ENCODE measurements at regions not wholly inside any gene's neighbourhood (a gene's known extent, or its start where the extent isn't known, plus 50 kb on each side); places are given as distances from the start of the nearest gene placed in this dataset.

GRCh38 chr7:79719216-79719615, 265.7 kb upstream of the MAGI2 start:
- DNase-seq (ENCODE audit: low read depth in 2 of 2) = no peak

GRCh38 chr7:79716329-79716728, 262.9 kb upstream of the MAGI2 start:
- DNase-seq (ENCODE audit: low read depth in 2 of 2) = no peak

- no peak for DNase-seq (ENCODE audit: low read depth in 2 of 2)
Measured at GRCh38 chr7:79714081-79714480, 260.6 kb upstream of the MAGI2 start.

- DNase-seq (ENCODE audit: low read depth in 2 of 2) = no peak
Measured at GRCh38 chr7:79713276-79713675, 259.8 kb upstream of the MAGI2 start.

GRCh38 chr7:79711660-79712059, 258.2 kb upstream of the MAGI2 start:
- DNase-seq (ENCODE audit: low read depth in 2 of 2) = no peak

- no peak for DNase-seq (ENCODE audit: low read depth in 2 of 2)
Measured at GRCh38 chr7:79709574-79710409, 256.3 kb upstream of the MAGI2 start.

- DNase-seq (ENCODE audit: low read depth in 2 of 2) = no peak
Measured at GRCh38 chr7:79702116-79702515, 248.6 kb upstream of the MAGI2 start.

- DNase-seq (ENCODE audit: low read depth in 2 of 2) = no peak
Measured at GRCh38 chr7:79692015-79692414, 238.5 kb upstream of the MAGI2 start.

GRCh38 chr7:79691074-79691473, 237.6 kb upstream of the MAGI2 start:
- no peak for DNase-seq (ENCODE audit: low read depth in 2 of 2)

GRCh38 chr7:79684384-79684783, 230.9 kb upstream of the MAGI2 start:
- no peak for DNase-seq (ENCODE audit: low read depth in 2 of 2)

GRCh38 chr7:79683916-79684315, 230.4 kb upstream of the MAGI2 start:
- no peak for DNase-seq (ENCODE audit: low read depth in 2 of 2)

- no peak for DNase-seq (ENCODE audit: low read depth in 2 of 2)
Measured at GRCh38 chr7:79683185-79683890, 229.9 kb upstream of the MAGI2 start.

- no peak for DNase-seq (ENCODE audit: low read depth in 2 of 2)
Measured at GRCh38 chr7:79681454-79681853, 228.0 kb upstream of the MAGI2 start.

GRCh38 chr7:79673969-79674368, 220.5 kb upstream of the MAGI2 start:
- DNase-seq (ENCODE audit: low read depth in 2 of 2) = no peak

GRCh38 chr7:79673421-79673820, 220.0 kb upstream of the MAGI2 start:
- no peak for DNase-seq (ENCODE audit: low read depth in 2 of 2)

- DNase-seq (ENCODE audit: low read depth in 2 of 2) = no peak
Measured at GRCh38 chr7:79668292-79668691, 214.8 kb upstream of the MAGI2 start.

- DNase-seq (ENCODE audit: low read depth in 2 of 2) = no peak
Measured at GRCh38 chr7:79666472-79666871, 213.0 kb upstream of the MAGI2 start.

- DNase-seq (ENCODE audit: low read depth in 2 of 2) = peak in 1 of 2 donors; percentile 2
Measured at GRCh38 chr7:79664884-79665676, 211.6 kb upstream of the MAGI2 start.

- no peak for DNase-seq (ENCODE audit: low read depth in 2 of 2)
Measured at GRCh38 chr7:79658304-79658703, 204.8 kb upstream of the MAGI2 start.

- DNase-seq (ENCODE audit: low read depth in 2 of 2) = no peak
Measured at GRCh38 chr7:79653136-79653631, 199.7 kb upstream of the MAGI2 start.

GRCh38 chr7:79652619-79653018, 199.2 kb upstream of the MAGI2 start:
- no peak for DNase-seq (ENCODE audit: low read depth in 2 of 2)

GRCh38 chr7:79647711-79648110, 194.2 kb upstream of the MAGI2 start:
- no peak for DNase-seq (ENCODE audit: low read depth in 2 of 2)
